ENCODE measurements at regions not wholly inside any gene's neighbourhood (a gene's known extent, or its start where the extent isn't known, plus 50 kb on each side); places are given as distances from the start of the nearest gene placed in this dataset.

GRCh38 chr9:93827545-93828330 lies 127.4 kb downstream of the BARX1 start:
- peak; percentile 90 for DNase-seq

GRCh38 chr9:93826905-93827544 lies 128.1 kb downstream of the BARX1 start:
- DNase-seq: no peak

GRCh38 chr9:93826209-93826608 lies 128.9 kb downstream of the BARX1 start:
- peak; percentile 60 for DNase-seq

GRCh38 chr9:93825348-93826115 lies 129.6 kb downstream of the BARX1 start:
- DNase-seq: no peak

GRCh38 chr9:93824386-93825294 lies 130.5 kb downstream of the BARX1 start:
- DNase-seq: peak; percentile 40

GRCh38 chr9:93823245-93824072 lies 131.7 kb downstream of the BARX1 start:
- no peak for DNase-seq

GRCh38 chr9:93822229-93822628 lies 132.9 kb downstream of the BARX1 start:
- DNase-seq: no peak

- DNase-seq: no peak
These were observed 133.8 kb downstream of the BARX1 start for GRCh38 chr9:93821307-93821703.

- no peak for DNase-seq
These were observed 134.4 kb downstream of the BARX1 start for GRCh38 chr9:93820667-93821306.

GRCh38 chr9:93819905-93820304 lies 135.2 kb downstream of the BARX1 start:
- no peak for DNase-seq

GRCh38 chr9:93818827-93819472 lies 136.2 kb downstream of the BARX1 start:
- DNase-seq: no peak

- no peak for DNase-seq
These were observed 136.9 kb downstream of the BARX1 start for GRCh38 chr9:93818237-93818636.

GRCh38 chr9:93815677-93816076 lies 139.5 kb downstream of the BARX1 start:
- DNase-seq: no peak

GRCh38 chr9:93815135-93815534 lies 140.0 kb downstream of the BARX1 start:
- no peak for DNase-seq

- no peak for DNase-seq
These were observed 140.8 kb downstream of the BARX1 start for GRCh38 chr9:93814077-93814956.

GRCh38 chr9:93813221-93814076 lies 141.7 kb downstream of the BARX1 start:
- no peak for DNase-seq

- no peak for DNase-seq
These were observed 142.8 kb downstream of the BARX1 start for GRCh38 chr9:93812410-93812668.

- DNase-seq: no peak
These were observed 144.9 kb downstream of the BARX1 start for GRCh38 chr9:93810028-93810971.
